Transverse colon (tissue), 3 donors: ENCODE measurements at regions not wholly inside any gene's neighbourhood (a gene's known extent, or its start where the extent isn't known, plus 50 kb on each side); places are given as distances from the start of the nearest gene placed in this dataset.

Source experiments
- CTCF ChIP-seq, 5 experiments: fragments of 200-600 bp in 3 of 5; fragments of 450-650 bp in 2 of 5; sonication (generic) in 3 of 5; IDR thresholded peaks; 1 replicate in 2 of 5; 2 replicates in 3 of 5; pipeline ENCODE4 v1.5.1; 2016 to 2017; ENCODE audit warnings: antibody characterized with exemption in 5 of 5, inconsistent platforms in 3 of 5, mild to moderate bottlenecking in 2 of 5, moderate library complexity in 1 of 5
- POLR2A ChIP-seq: fragments of 450-650 bp; IDR thresholded peaks from one replicate; pipeline ENCODE4 v1.6.1; 2016; ENCODE audit warnings: antibody characterized with exemption, mild to moderate bottlenecking, moderate library complexity

- TF ChIP-seq POLR2A (no peak), CTCF (IDR thresholded peaks at IDR 0.05) (no peak)
Observed at GRCh38 chr2:145064511-145064910, 544.6 kb upstream of the ZEB2 start.
